H9 (cell line): ENCODE measurements at regions not wholly inside any gene's neighbourhood (a gene's known extent, or its start where the extent isn't known, plus 50 kb on each side); places are given as distances from the start of the nearest gene placed in this dataset.

Experiments used
- DNase-seq: peaks from one replicate; pipeline ENCODE4 v3.0.0-alpha.2; 2017
- H2AFZ ChIP-seq: one replicate; pipeline ENCODE4 v1.6.1; 2013; ENCODE audit warnings: mild to moderate bottlenecking, low read length, control low read depth, moderate library complexity
- H2AK5ac ChIP-seq: 2 replicates; pipeline ENCODE4 v1.6.1; 2013; ENCODE audit warnings: low read length, control low read depth, mixed read lengths; ENCODE audit not compliant: insufficient read length
- H2BK120ac ChIP-seq: one replicate; pipeline ENCODE4 v1.6.1; 2013; ENCODE audit warnings: low read depth, mild to moderate bottlenecking, low read length, control low read depth, inconsistent platforms; ENCODE audit not compliant: poor library complexity, severe bottlenecking
- H2BK12ac ChIP-seq: 2 replicates; pipeline ENCODE4 v1.6.1; 2013; ENCODE audit warnings: low read length, control low read depth, mixed read lengths, low read depth; ENCODE audit not compliant: insufficient read length
- H2BK15ac ChIP-seq: 2 replicates; pipeline ENCODE4 v1.6.1; 2013; ENCODE audit warnings: low read depth, low read length, control low read depth
- H2BK20ac ChIP-seq: one replicate; pipeline ENCODE4 v1.6.1; 2013; ENCODE audit warnings: low read depth, mild to moderate bottlenecking, low read length, control low read depth, inconsistent platforms; ENCODE audit not compliant: poor library complexity, severe bottlenecking
- H2BK5ac ChIP-seq: 2 replicates; pipeline ENCODE4 v1.6.1; 2013; ENCODE audit warnings: low read length, control low read depth, mixed read lengths; ENCODE audit not compliant: insufficient read length
- H3K14ac ChIP-seq: 2 replicates; pipeline ENCODE4 v1.6.1; 2013; ENCODE audit warnings: low read length, control low read depth; ENCODE audit not compliant: insufficient read depth
- H3K18ac ChIP-seq: 2 replicates; pipeline ENCODE4 v1.6.1; 2013; ENCODE audit warnings: low read depth, mild to moderate bottlenecking, mixed read lengths, low read length, control low read depth; ENCODE audit not compliant: insufficient read length
- H3K23ac ChIP-seq: 2 replicates; pipeline ENCODE4 v1.6.1; 2013; ENCODE audit warnings: low read length, control low read depth, mixed read lengths, low read depth; ENCODE audit not compliant: insufficient read length
- H3K23me2 ChIP-seq: 2 replicates; pipeline ENCODE4 v1.6.1; 2013; ENCODE audit warnings: low read depth, mild to moderate bottlenecking, mixed read lengths, low read length, control low read depth; ENCODE audit not compliant: insufficient read length, poor library complexity, severe bottlenecking
- H3K27ac ChIP-seq: 2 replicates; pipeline ENCODE4 v1.5.1; 2013; ENCODE audit warnings: low read length, control low read depth, mixed read lengths, low read depth; ENCODE audit not compliant: insufficient read length
- H3K27me3 ChIP-seq: 2 replicates; pipeline ENCODE4 v1.6.1; 2013; ENCODE audit warnings: low read length, control low read depth, inconsistent platforms; ENCODE audit not compliant: insufficient read depth
- H3K4ac ChIP-seq: 2 replicates; pipeline ENCODE4 v1.6.1; 2013; ENCODE audit warnings: low read depth, mild to moderate bottlenecking, control low read depth, inconsistent platforms, low read length, moderate library complexity
- H3K4me1 ChIP-seq: 2 replicates; pipeline ENCODE4 v1.6.1; 2013; ENCODE audit warnings: low read length, control low read depth, inconsistent platforms; ENCODE audit not compliant: insufficient read depth
- H3K4me2 ChIP-seq: 2 replicates; pipeline ENCODE4 v1.6.1; 2013; ENCODE audit warnings: low read length, control low read depth, mixed read lengths; ENCODE audit not compliant: insufficient read length, insufficient read depth
- H3K56ac ChIP-seq: 2 replicates; pipeline ENCODE4 v1.6.1; 2013; ENCODE audit warnings: low read depth, mild to moderate bottlenecking, mixed read lengths, low read length, control low read depth; ENCODE audit not compliant: insufficient read length
- H3K79me1 ChIP-seq: 2 replicates; pipeline ENCODE4 v1.6.1; 2013; ENCODE audit warnings: low read depth, mild to moderate bottlenecking, moderate library complexity, low read length, control low read depth, inconsistent platforms; ENCODE audit not compliant: insufficient read depth, poor library complexity, severe bottlenecking
- H3K79me2 ChIP-seq: 2 replicates; pipeline ENCODE4 v1.6.1; 2013; ENCODE audit warnings: low read length, control low read depth, inconsistent platforms; ENCODE audit not compliant: insufficient read depth
- H3K9ac ChIP-seq: 2 replicates; pipeline ENCODE4 v1.6.1; 2013; ENCODE audit warnings: low read length, control low read depth, mixed read lengths; ENCODE audit not compliant: insufficient read length; ENCODE audit errors: extremely low read depth
- H3K9me3 ChIP-seq: one replicate; pipeline ENCODE4 v1.6.1; 2013; ENCODE audit warnings: low read depth, low read length, inconsistent platforms; ENCODE audit not compliant: control insufficient read depth
- H3T11ph ChIP-seq: one replicate; pipeline ENCODE4 v1.6.1; 2013; ENCODE audit warnings: mild to moderate bottlenecking, low read length, control low read depth, inconsistent platforms
- H4K20me1 ChIP-seq: one replicate; pipeline ENCODE4 v1.6.1; 2013; ENCODE audit not compliant: control insufficient read depth, insufficient read length, insufficient read depth
- H4K5ac ChIP-seq: 2 replicates; pipeline ENCODE4 v1.6.1; 2013; ENCODE audit warnings: low read depth, mild to moderate bottlenecking, mixed read lengths, low read length, control low read depth; ENCODE audit not compliant: insufficient read length
- H4K8ac ChIP-seq: replicated peaks from 2 replicates; pipeline ENCODE4 v1.6.1; 2013; ENCODE audit warnings: low read length, control low read depth, mixed read lengths, low read depth; ENCODE audit not compliant: insufficient read length
- H4K91ac ChIP-seq: 2 replicates; pipeline ENCODE4 v1.6.1; 2013; ENCODE audit warnings: low read depth, mild to moderate bottlenecking, moderate library complexity, mixed read lengths, low read length, control low read depth; ENCODE audit not compliant: insufficient read length
- H3K27ac Mint-ChIP-seq, 3 experiments: 2 replicates in 2 of 3; 3 replicates in 1 of 3; pipeline ENCODE4 v1.8.0; 2020 to 2021; ENCODE audit warnings: mixed read lengths in 3 of 3, mild to moderate bottlenecking in 1 of 3, moderate library complexity in 1 of 3
- H3K27me3 Mint-ChIP-seq: 2 replicates; pipeline ENCODE4 v1.8.0; 2021; ENCODE audit warnings: low read depth, mild to moderate bottlenecking, moderate library complexity, mixed read lengths
- H3K36me3 Mint-ChIP-seq, 3 experiments: 2 replicates in 2 of 3; 3 replicates in 1 of 3; pipeline ENCODE4 v1.8.0; 2020 to 2021; ENCODE audit warnings: low read depth in 3 of 3, mixed read lengths in 3 of 3; ENCODE audit not compliant: insufficient read depth in 1 of 3
- H3K4me1 Mint-ChIP-seq, 2 experiments: 2 replicates each; pipeline ENCODE4 v1.8.0; 2020; ENCODE audit warnings: mixed read lengths in 2 of 2
- H3K4me3 Mint-ChIP-seq, 2 experiments: 2 replicates in 1 of 2; 3 replicates in 1 of 2; pipeline ENCODE4 v1.8.0; 2020 to 2021; ENCODE audit warnings: mild to moderate bottlenecking in 2 of 2, mixed read lengths in 2 of 2, moderate library complexity in 1 of 2
- H3K9me3 Mint-ChIP-seq, 2 experiments: 2 replicates in 1 of 2; 3 replicates in 1 of 2; pipeline ENCODE4 v1.8.0; 2020; ENCODE audit warnings: mild to moderate bottlenecking in 2 of 2, mixed read lengths in 2 of 2, moderate library complexity in 1 of 2
- WGBS: extraction: QIAGEN DNeasy Blood & Tissue Kit; methylation state at CpG from one replicate; pipeline ENCODE4 v1.1.7; 2013; ENCODE audit warnings: missing lambda C conversion rate, low lambda C conversion rate, mixed read lengths; ENCODE audit not compliant: insufficient read length; ENCODE audit errors: extremely low coverage; 5-methylcytosine and 5-hydroxymethylcytosine counted together
- TF ChIP-seq, protein P1 (sequence below): fragments of 200-600 bp; sonication (generic); conservative IDR thresholded peaks from 3 replicates; pipeline ENCODE4 v1.8.0; 2021; ENCODE audit warnings: antibody characterized with exemption, mild to moderate bottlenecking

DNA sequence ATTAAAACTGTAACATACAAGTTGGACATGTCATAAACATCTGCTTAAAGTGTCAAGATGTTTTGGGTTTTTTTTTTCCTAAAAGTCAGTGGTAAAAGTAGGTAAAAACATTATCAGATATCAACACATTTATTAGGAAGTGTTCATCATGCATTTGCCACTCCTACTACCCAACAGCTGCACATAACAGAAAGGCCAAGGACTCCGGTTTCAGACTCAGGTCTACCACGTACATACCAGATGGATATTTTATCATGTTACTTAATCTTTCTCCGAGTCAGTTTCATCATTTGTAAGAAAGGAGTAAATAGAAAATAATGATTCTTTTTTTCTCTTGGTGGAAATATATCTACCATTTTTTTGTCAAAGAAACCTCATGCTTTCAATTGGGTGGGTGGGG, 192.3 kb downstream of the UBE2E3 start:
- Histone ChIP-seq H3K4ac (no peak overlapping the region), H3K79me1 (no peaks in the 10 kb centered on the region), H2BK20ac (no peak overlapping the region), H3K23ac (no peak overlapping the region), H3K9ac (no peak overlapping the region), H4K20me1 (no peaks in the 10 kb centered on the region), H4K5ac (no peak overlapping the region), H4K91ac (no peak overlapping the region), H2BK5ac (no peak overlapping the region), H2AK5ac (no peak overlapping the region), H3K79me2 (no peaks in the 10 kb centered on the region), H3K27ac (no peak overlapping the region), H3K4me1 (peaks cover 2% of the 10 kb centered on the region; the same call in 1 of the 2 replicates), H3K9me3 (no peaks in the 10 kb centered on the region), H3K27me3 (no peaks in the 10 kb centered on the region), H3K56ac (no peak overlapping the region), H2BK120ac (no peak overlapping the region), H3K23me2 (no peaks in the 10 kb centered on the region), H2BK12ac (no peak overlapping the region), H3K4me2 (no peak overlapping the region), H3T11ph (no peak overlapping the region), H3K14ac (no peak overlapping the region), H4K8ac (no peak overlapping the region), H2BK15ac (no peak overlapping the region), H3K18ac (no peak overlapping the region), H2AFZ (no peak overlapping the region)
- TF ChIP-seq, protein P1, sequence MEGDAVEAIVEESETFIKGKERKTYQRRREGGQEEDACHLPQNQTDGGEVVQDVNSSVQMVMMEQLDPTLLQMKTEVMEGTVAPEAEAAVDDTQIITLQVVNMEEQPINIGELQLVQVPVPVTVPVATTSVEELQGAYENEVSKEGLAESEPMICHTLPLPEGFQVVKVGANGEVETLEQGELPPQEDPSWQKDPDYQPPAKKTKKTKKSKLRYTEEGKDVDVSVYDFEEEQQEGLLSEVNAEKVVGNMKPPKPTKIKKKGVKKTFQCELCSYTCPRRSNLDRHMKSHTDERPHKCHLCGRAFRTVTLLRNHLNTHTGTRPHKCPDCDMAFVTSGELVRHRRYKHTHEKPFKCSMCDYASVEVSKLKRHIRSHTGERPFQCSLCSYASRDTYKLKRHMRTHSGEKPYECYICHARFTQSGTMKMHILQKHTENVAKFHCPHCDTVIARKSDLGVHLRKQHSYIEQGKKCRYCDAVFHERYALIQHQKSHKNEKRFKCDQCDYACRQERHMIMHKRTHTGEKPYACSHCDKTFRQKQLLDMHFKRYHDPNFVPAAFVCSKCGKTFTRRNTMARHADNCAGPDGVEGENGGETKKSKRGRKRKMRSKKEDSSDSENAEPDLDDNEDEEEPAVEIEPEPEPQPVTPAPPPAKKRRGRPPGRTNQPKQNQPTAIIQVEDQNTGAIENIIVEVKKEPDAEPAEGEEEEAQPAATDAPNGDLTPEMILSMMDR = no peak
- DNase-seq = no peak
- H3K9me3 Mint-ChIP-seq = peaks cover 3 to 6% of the 10 kb centered on the region in 2 experiments
- H3K27me3 Mint-ChIP-seq = no peaks in the 10 kb centered on the region
- no peak overlapping the region for H3K4me3 Mint-ChIP-seq
- peaks cover 0 to 7% (median 6%) of the 10 kb centered on the region in 3 experiments; a peak in 6 of 7 replicates for H3K36me3 Mint-ChIP-seq
- peaks cover 11 to 14% of the 10 kb centered on the region in 2 experiments for H3K4me1 Mint-ChIP-seq
- H3K27ac Mint-ChIP-seq = no peak overlapping the region
- no CpG with 5 or more reads among the region's 3 CpGs for WGBS
